H1 (cell line): ENCODE measurements at regions not wholly inside any gene's neighbourhood (a gene's known extent, or its start where the extent isn't known, plus 50 kb on each side); places are given as distances from the start of the nearest gene placed in this dataset.

ENCODE experiments used
- CTCF ChIA-PET: fragments of 300-600 bp; sonication (Branson Sonifier 250); formaldehyde crosslinking; loops from one replicate; lab custom pipeline; 2021; ENCODE audit not compliant: partially characterized antibody; lab: Charles Lee
- POLR2A ChIA-PET: fragments of 300-600 bp; sonication (Branson Sonifier 250); formaldehyde crosslinking; loops from one replicate; lab custom pipeline; 2021; ENCODE audit warnings: inconsistent platforms; ENCODE audit not compliant: partially characterized antibody; lab: Charles Lee
- DNase-seq, 2 experiments: peaks; one replicate each; pipeline versions ENCODE4 v3.0.0 to v3.0.0-alpha.2; 2010 to 2022; ENCODE audit warnings: low spot score in 2 of 2, low read depth in 1 of 2, mixed read lengths in 1 of 2
- FAIRE-seq: peaks from 2 replicates; lab custom pipeline; 2011; peaks lifted over from hg19 to GRCh38; lab: Jason Lieb, UNC
- H2AFZ ChIP-seq: 2 replicates; pipeline ENCODE4 v1.8.1; 2012; ENCODE audit warnings: low read length, inconsistent platforms
- H2AK5ac ChIP-seq: 2 replicates; pipeline ENCODE4 v1.6.1; 2013; ENCODE audit warnings: low read depth, low read length
- H2BK120ac ChIP-seq: replicated peaks from 2 replicates; pipeline ENCODE3; 2013; ENCODE audit warnings: low read depth, low read length, inconsistent platforms
- H2BK12ac ChIP-seq: 2 replicates; pipeline ENCODE4 v1.6.1; 2013; ENCODE audit warnings: low read depth, low read length
- H2BK15ac ChIP-seq: 2 replicates; pipeline ENCODE4 v1.6.1; 2013; ENCODE audit warnings: low read length
- H2BK20ac ChIP-seq: 2 replicates; pipeline ENCODE4 v1.6.1; 2013; ENCODE audit warnings: low read length
- H2BK5ac ChIP-seq: 2 replicates; pipeline ENCODE4 v1.6.1; 2013; ENCODE audit warnings: low read depth, low read length
- H3K14ac ChIP-seq: 2 replicates; pipeline ENCODE4 v1.6.1; 2013; ENCODE audit warnings: inconsistent platforms; ENCODE audit not compliant: insufficient read length
- H3K18ac ChIP-seq: 2 replicates; pipeline ENCODE4 v1.6.1; 2013; ENCODE audit warnings: low read length; ENCODE audit errors: extremely low read depth
- H3K23ac ChIP-seq: 2 replicates; pipeline ENCODE4 v1.6.1; 2013; ENCODE audit warnings: inconsistent platforms; ENCODE audit not compliant: insufficient read length
- H3K23me2 ChIP-seq: 2 replicates; pipeline ENCODE4 v1.6.1; 2013; ENCODE audit warnings: low read depth, low read length
- H3K27ac ChIP-seq: 2 replicates; pipeline ENCODE4 v1.6.1; 2011; ENCODE audit warnings: low read depth, low read length, inconsistent platforms
- H3K27me3 ChIP-seq, 4 experiments: replicated peaks in 1 of 4; 1 replicate in 1 of 4; 2 replicates in 3 of 4; pipeline versions ENCODE4 v1.6.1 to v1.8.1; 2011 to 2013; ENCODE audit warnings: low read length in 3 of 4, mild to moderate bottlenecking in 3 of 4, inconsistent platforms in 2 of 4, mixed read lengths in 2 of 4, moderate library complexity in 1 of 4; ENCODE audit not compliant: control insufficient read depth in 3 of 4, insufficient read depth in 3 of 4; ENCODE audit errors: extremely low read depth in 1 of 4
- H3K36me3 ChIP-seq, 4 experiments: 2 replicates each; pipeline versions ENCODE4 v1.6.1 to v1.8.1; 2011 to 2013; ENCODE audit warnings: mild to moderate bottlenecking in 4 of 4, low read length in 3 of 4, moderate library complexity in 2 of 4, control low read depth in 1 of 4, inconsistent platforms in 1 of 4; ENCODE audit not compliant: insufficient read depth in 4 of 4, control insufficient read depth in 2 of 4
- H3K4ac ChIP-seq: replicated peaks from 2 replicates; pipeline ENCODE3; 2013; ENCODE audit warnings: low read length, low read depth, mixed read lengths, inconsistent platforms; ENCODE audit not compliant: insufficient read length
- H3K4me1 ChIP-seq, 4 experiments: replicated peaks in 1 of 4; 1 replicate in 1 of 4; 2 replicates in 3 of 4; pipeline versions ENCODE4 v1.6.1 to v1.8.1; 2011 to 2013; ENCODE audit warnings: low read length in 3 of 4, inconsistent platforms in 2 of 4, mixed read lengths in 1 of 4; ENCODE audit not compliant: insufficient read depth in 4 of 4, control insufficient read depth in 3 of 4
- H3K4me2 ChIP-seq, 2 experiments: 2 replicates each; pipeline versions ENCODE4 v1.6.1 to v1.8.1; 2011 to 2013; ENCODE audit warnings: low read depth in 2 of 2, low read length in 2 of 2, control low read depth in 1 of 2, inconsistent platforms in 1 of 2, mild to moderate bottlenecking in 1 of 2; ENCODE audit not compliant: insufficient read depth in 1 of 2
- H3K4me3 ChIP-seq, 4 experiments: fragments of 200-600, 300-600 bp in 1 of 4; sonication (generic), shearing (Covaris generic), sonication (Bioruptor Twin) in 1 of 4; 2 replicates each; pipeline versions ENCODE4 v1.5.1 to v1.8.1; 2011 to 2016; ENCODE audit warnings: low read length in 4 of 4, low read depth in 3 of 4, control low read depth in 2 of 4, inconsistent platforms in 2 of 4, mild to moderate bottlenecking in 2 of 4, mixed read lengths in 1 of 4, moderate library complexity in 1 of 4; ENCODE audit not compliant: insufficient read depth in 2 of 4; ENCODE audit errors: extremely low read depth in 1 of 4
- H3K56ac ChIP-seq: replicated peaks from 2 replicates; pipeline ENCODE3; 2013; ENCODE audit warnings: low read depth, mild to moderate bottlenecking, mixed read lengths, low read length, inconsistent platforms; ENCODE audit not compliant: insufficient read length
- H3K79me1 ChIP-seq: 2 replicates; pipeline ENCODE4 v1.6.1; 2013; ENCODE audit warnings: low read depth, low read length, control low read depth
- H3K79me2 ChIP-seq, 2 experiments: 2 replicates each; pipeline versions ENCODE4 v1.6.1 to v1.8.1; 2012 to 2013; ENCODE audit warnings: low read length in 2 of 2, mild to moderate bottlenecking in 2 of 2, inconsistent platforms in 1 of 2; ENCODE audit not compliant: insufficient read depth in 2 of 2, control insufficient read depth in 1 of 2
- H3K9ac ChIP-seq, 4 experiments: replicated peaks in 1 of 4; 1 replicate in 1 of 4; 2 replicates in 3 of 4; pipeline versions ENCODE4 v1.6.1 to v1.8.1; 2011 to 2013; ENCODE audit warnings: low read depth in 3 of 4, low read length in 3 of 4, control low read depth in 2 of 4, mild to moderate bottlenecking in 2 of 4, moderate library complexity in 2 of 4, inconsistent platforms in 1 of 4; ENCODE audit errors: extremely low read depth in 1 of 4
- H3K9me3 ChIP-seq, 2 experiments: 2 replicates each; pipeline versions ENCODE4 v1.6.1 to v1.8.1; 2012 to 2013; ENCODE audit warnings: mild to moderate bottlenecking in 2 of 2, moderate library complexity in 2 of 2, control low read depth in 1 of 2, inconsistent platforms in 1 of 2, low read depth in 1 of 2, low read length in 1 of 2, mixed read lengths in 1 of 2; ENCODE audit not compliant: insufficient read depth in 2 of 2
- H4K20me1 ChIP-seq, 2 experiments: replicated peaks in 1 of 2; 2 replicates each; pipeline versions ENCODE3 to v1.8.1; 2011 to 2013; ENCODE audit warnings: inconsistent platforms in 2 of 2, low read length in 2 of 2, mild to moderate bottlenecking in 1 of 2; ENCODE audit not compliant: insufficient read depth in 2 of 2, control insufficient read depth in 1 of 2
- H4K5ac ChIP-seq: 2 replicates; pipeline ENCODE4 v1.6.1; 2013; ENCODE audit warnings: low read length, low read depth, mixed read lengths, inconsistent platforms; ENCODE audit not compliant: insufficient read length
- H4K8ac ChIP-seq: 2 replicates; pipeline ENCODE4 v1.8.0; 2013; ENCODE audit warnings: mild to moderate bottlenecking, moderate library complexity, low read length, inconsistent platforms; ENCODE audit not compliant: insufficient read depth; ENCODE audit errors: extremely low read depth
- H4K91ac ChIP-seq: replicated peaks from 2 replicates; pipeline ENCODE3; 2013; ENCODE audit warnings: low read length, mixed read lengths, inconsistent platforms; ENCODE audit not compliant: insufficient read length
- ATF3 ChIP-seq: IDR thresholded peaks from 2 replicates; pipeline ENCODE4 v1.6.1; 2011; ENCODE audit warnings: low read depth, mild to moderate bottlenecking, low read length; ENCODE audit not compliant: insufficient read depth
- WGBS, 2 experiments: shearing (Covaris generic) in 1 of 2; methylation state at CpG; one replicate each; pipeline versions ENCODE4 v1.1.6 to v1.1.7; 2013 to 2015; ENCODE audit warnings: low lambda C conversion rate in 2 of 2, mixed read lengths in 2 of 2, inconsistent platforms in 1 of 2, low coverage in 1 of 2, missing lambda C conversion rate in 1 of 2; ENCODE audit not compliant: insufficient replicate concordance in 2 of 2, insufficient coverage in 1 of 2, insufficient read length in 1 of 2; ENCODE audit errors: extremely low coverage in 1 of 2, missing lambda C conversion rate in 1 of 2; 5-methylcytosine and 5-hydroxymethylcytosine counted together

DNA sequence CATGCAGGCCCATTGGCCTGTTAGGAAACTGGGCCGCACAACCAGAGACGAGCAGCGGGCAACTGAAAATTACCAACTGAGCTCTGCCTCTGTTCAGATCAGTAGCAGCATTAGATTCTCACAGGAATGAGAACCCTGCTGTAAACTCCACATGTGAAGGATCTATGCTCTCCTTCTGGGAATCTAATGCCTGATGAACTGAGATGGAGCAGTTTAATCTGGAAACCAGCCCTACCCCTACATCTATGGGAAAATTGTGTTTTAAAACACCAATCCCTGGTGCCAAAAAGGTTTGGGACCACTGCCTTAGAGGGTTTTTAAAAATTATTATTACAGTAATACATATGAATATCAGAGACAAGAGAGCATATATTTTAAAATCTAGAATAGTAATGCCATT is 1144.5 kb downstream of the FSCB start:
- POLR2A ChIA-PET: no interaction called here
- no peak for DNase-seq
- FAIRE-seq: no peak

More for the DNA sequence above, 1144.5 kb downstream of the FSCB start:
- H2AK5ac ChIP-seq: no peak overlapping the region
- no peaks in the 10 kb centered on the region for H3K79me1 ChIP-seq
- H4K5ac ChIP-seq: no peak overlapping the region
- H2BK12ac ChIP-seq: no peak overlapping the region
- H3K56ac ChIP-seq: no peak overlapping the region
- H3K23ac ChIP-seq: no peak overlapping the region
- WGBS, 2 experiments: 97% methylated on average over 3 of the region's 3 CpGs; no CpG with 5 or more reads in 1 of the 2 experiments
- no peaks in the 10 kb centered on the region for H3K79me2 ChIP-seq
- H3K27ac ChIP-seq: no peak overlapping the region
- H2BK20ac ChIP-seq: no peak overlapping the region
- no peaks in the 10 kb centered on the region for H3K27me3 ChIP-seq
- H3K9ac ChIP-seq: no peak overlapping the region
- H2BK5ac ChIP-seq: no peak overlapping the region
- no peak for TF ChIP-seq ATF3
- TF ChIP-seq, all 59 proteins: peak for 0
- CTCF ChIA-PET: no interaction called here
- Histone ChIP-seq H4K91ac (no peak overlapping the region), H3K4me3 (no peak overlapping the region), H3K23me2 (no peaks in the 10 kb centered on the region), H2AFZ (no peak overlapping the region), H2BK120ac (no peak overlapping the region), H2BK15ac (no peak overlapping the region), H3K4me2 (no peak overlapping the region), H4K20me1 (peaks cover 0 to 1% of the 10 kb centered on the region in 2 experiments), H3K36me3 (no peaks in the 10 kb centered on the region), H3K4ac (no peak overlapping the region), H3K9me3 (no peaks in the 10 kb centered on the region), H3K18ac (no peak overlapping the region), H4K8ac (no peak overlapping the region), H3K4me1 (no peaks in the 10 kb centered on the region), H3K14ac (no peak overlapping the region)
